Keratinocyte (primary cell): ENCODE measurements at regions not wholly inside any gene's neighbourhood (a gene's known extent, or its start where the extent isn't known, plus 50 kb on each side); places are given as distances from the start of the nearest gene placed in this dataset.

Experiments used
- DNase-seq: peaks from one replicate; pipeline ENCODE4 v3.0.0-alpha.2; 2011; ENCODE audit warnings: low read depth, missing footprints, low spot score
- FAIRE-seq: peaks from 2 replicates; lab custom pipeline; 2011; peaks lifted over from hg19 to GRCh38; lab: Jason Lieb, UNC
- H2AFZ ChIP-seq: 2 replicates; pipeline ENCODE4 v1.6.0; 2012; ENCODE audit warnings: low read length, control low read depth, inconsistent platforms; ENCODE audit not compliant: control insufficient read depth
- H3K27ac ChIP-seq: 2 replicates; pipeline ENCODE4 v1.5.1; 2011; ENCODE audit warnings: low read length; ENCODE audit not compliant: control insufficient read depth, insufficient read depth
- H3K27me3 ChIP-seq: 3 replicates; pipeline ENCODE4 v1.6.0; 2011; ENCODE audit warnings: low read length; ENCODE audit not compliant: control insufficient read depth, insufficient read depth; ENCODE audit errors: extremely low read depth
- H3K36me3 ChIP-seq, 2 experiments: 2 replicates in 1 of 2; 3 replicates in 1 of 2; pipeline ENCODE4 v1.5.1; 2011; ENCODE audit warnings: low read length in 2 of 2, mild to moderate bottlenecking in 1 of 2; ENCODE audit not compliant: control insufficient read depth in 2 of 2, insufficient read depth in 2 of 2; ENCODE audit errors: extremely low read depth in 1 of 2
- H3K4me1 ChIP-seq: 3 replicates; pipeline ENCODE4 v1.5.1; 2011; ENCODE audit warnings: low read length; ENCODE audit not compliant: control insufficient read depth, insufficient read depth; ENCODE audit errors: extremely low read depth
- H3K4me2 ChIP-seq: 3 replicates; pipeline ENCODE4 v1.6.0; 2011; ENCODE audit warnings: low read depth, low read length; ENCODE audit not compliant: control insufficient read depth, insufficient read depth; ENCODE audit errors: extremely low read depth
- H3K4me3 ChIP-seq, 3 experiments: fragments of 200-600 bp in 1 of 3; sonication (generic) in 1 of 3; 2 replicates in 2 of 3; 3 replicates in 1 of 3; pipeline ENCODE4 v1.5.1; 2011 to 2016; ENCODE audit warnings: low read length in 3 of 3, mild to moderate bottlenecking in 3 of 3, control low read depth in 2 of 3, inconsistent platforms in 1 of 3, low read depth in 1 of 3, mixed read lengths in 1 of 3, mixed run types in 1 of 3, moderate library complexity in 1 of 3; ENCODE audit not compliant: control insufficient read depth in 2 of 3, insufficient read depth in 2 of 3; ENCODE audit errors: extremely low read depth in 1 of 3
- H3K79me2 ChIP-seq: 2 replicates; pipeline ENCODE4 v1.6.0; 2012; ENCODE audit warnings: low read length; ENCODE audit not compliant: control insufficient read depth, insufficient read depth
- H3K9ac ChIP-seq: 3 replicates; pipeline ENCODE4 v1.6.0; 2011; ENCODE audit warnings: low read length; ENCODE audit not compliant: control insufficient read depth, insufficient read depth; ENCODE audit errors: extremely low read depth
- H3K9me1 ChIP-seq: 3 replicates; pipeline ENCODE4 v1.6.0; 2011; ENCODE audit warnings: low read length; ENCODE audit not compliant: control insufficient read depth, insufficient read depth; ENCODE audit errors: extremely low read depth
- H3K9me3 ChIP-seq: 2 replicates; pipeline ENCODE4 v1.5.1; 2012; ENCODE audit warnings: low read depth, low read length; ENCODE audit not compliant: control insufficient read depth
- H4K20me1 ChIP-seq: 3 replicates; pipeline ENCODE4 v1.6.0; 2011; ENCODE audit warnings: low read length; ENCODE audit not compliant: control insufficient read depth, insufficient read depth; ENCODE audit errors: extremely low read depth
- CTCF ChIP-seq, 3 experiments: IDR thresholded peaks in 1 of 3; conservative IDR thresholded peaks in 1 of 3; optimal IDR thresholded peaks in 1 of 3; 2 replicates in 2 of 3; 3 replicates in 1 of 3; pipeline versions ENCODE3 to v1.5.1; 2011; ENCODE audit warnings: low read length in 3 of 3, mild to moderate bottlenecking in 3 of 3, moderate library complexity in 2 of 3, control low read depth in 1 of 3, inconsistent platforms in 1 of 3; ENCODE audit not compliant: insufficient read depth in 2 of 3; ENCODE audit errors: extremely low read depth in 1 of 3
- EZH2 ChIP-seq: IDR thresholded peaks from one replicate; pipeline ENCODE4 v1.6.1; 2012; ENCODE audit warnings: inconsistent platforms, mild to moderate bottlenecking, low read length, moderate library complexity
- dilution Hi-C: fragments of 300-500 bp; cut with MboI; formaldehyde crosslinking; loops from one replicate; pipeline ENCODE4 v1.7.0; 2020; ENCODE audit warnings: low sequenced_read_pairs; ENCODE audit not compliant: extremely low pct_ligation_motif_present

GRCh38 chr11:129530154-129530895 lies 154.7 kb downstream of the BARX2 start:
- Histone ChIP-seq H3K9ac (no peak overlapping the region), H4K20me1 (no peaks in the 10 kb centered on the region), H3K27ac (no peak overlapping the region), H3K36me3 (no peaks in the 10 kb centered on the region), H3K79me2 (no peaks in the 10 kb centered on the region), H3K27me3 (peaks cover 8% of the 10 kb centered on the region), H3K4me1 (no peaks in the 10 kb centered on the region), H3K9me1 (no peaks in the 10 kb centered on the region), H2AFZ (no peak overlapping the region), H3K9me3 (no peaks in the 10 kb centered on the region), H3K4me2 (no peak overlapping the region), H3K4me3 (no peak overlapping the region)
- FAIRE-seq (no peak), DNase-seq (no peak)
- TF ChIP-seq EZH2, result no peak
- TF ChIP-seq CTCF (optimal IDR thresholded peaks at IDR 0.05 in 1 of 3, IDR thresholded peaks at IDR 0.05 in 1 of 3, conservative IDR thresholded peaks at IDR 0.05 in 1 of 3; ENCODE audit: extremely low read depth in 1 of 3, insufficient read depth in 2 of 3, low read length in 3 of 3), result no peak
- dilution Hi-C loops, result no loop called here

GRCh38 chr11:129533395-129533794 lies 157.7 kb downstream of the BARX2 start:
- Histone ChIP-seq H4K20me1 (no peaks in the 10 kb centered on the region), H3K4me1 (no peaks in the 10 kb centered on the region), H3K79me2 (no peaks in the 10 kb centered on the region), H3K4me3 (no peak overlapping the region), H3K9me1 (no peaks in the 10 kb centered on the region), H3K4me2 (no peak overlapping the region), H3K9ac (no peak overlapping the region), H2AFZ (no peak overlapping the region), H3K27ac (no peak overlapping the region), H3K27me3 (peaks cover 8% of the 10 kb centered on the region), H3K36me3 (no peaks in the 10 kb centered on the region), H3K9me3 (no peaks in the 10 kb centered on the region)
- FAIRE-seq (no peak), DNase-seq (no peak)
- dilution Hi-C loops, result no loop called here
- TF ChIP-seq CTCF (optimal IDR thresholded peaks at IDR 0.05 in 1 of 3, IDR thresholded peaks at IDR 0.05 in 1 of 3, conservative IDR thresholded peaks at IDR 0.05 in 1 of 3; ENCODE audit: extremely low read depth in 1 of 3, insufficient read depth in 2 of 3, low read length in 3 of 3), result no peak
- TF ChIP-seq EZH2, result no peak
